ENCODE measurements at regions not wholly inside any gene's neighbourhood (a gene's known extent, or its start where the extent isn't known, plus 50 kb on each side); places are given as distances from the start of the nearest gene placed in this dataset.

DNA sequence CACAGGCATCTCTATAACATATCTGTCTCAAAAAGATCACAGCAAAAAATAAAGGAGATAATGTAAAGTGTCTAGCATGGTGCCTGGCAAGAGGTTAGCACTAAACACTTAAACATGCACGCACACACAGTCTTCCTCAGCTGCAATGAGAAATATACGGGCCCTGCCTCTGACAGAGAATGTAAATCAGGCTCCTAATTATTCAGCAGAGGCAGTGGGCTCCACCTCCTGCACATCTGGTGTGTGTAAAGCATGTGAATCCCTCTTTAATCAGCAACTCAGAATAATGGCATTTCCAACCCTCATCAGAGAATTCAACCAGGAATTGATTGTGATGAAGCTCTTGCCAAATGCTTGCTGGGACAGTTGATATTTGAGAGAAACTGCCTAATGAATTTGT lies 85.6 kb upstream of the KCNA3 start:
- no peak overlapping the region for H3K4me3 Mint-ChIP-seq (ENCODE audit: unreplicated experiment)
- peaks cover 78% of the 10 kb centered on the region for H3K27me3 Mint-ChIP-seq (ENCODE audit: insufficient read depth, unreplicated experiment)
- ChIA-PET CTCF (no interaction called here), POLR2A (no interaction called here)
- no peaks in the 10 kb centered on the region for H3K36me3 Mint-ChIP-seq (ENCODE audit: insufficient read depth, unreplicated experiment)
- no TSS peak for BruUV-seq (replicated peaks)
- H3K9me3 Mint-ChIP-seq (ENCODE audit: unreplicated experiment), result no peaks in the 10 kb centered on the region
- H3K27ac Mint-ChIP-seq (ENCODE audit: low read depth, unreplicated experiment), result no peak overlapping the region
- no peaks in the 10 kb centered on the region for H3K4me1 Mint-ChIP-seq (ENCODE audit: insufficient read depth, unreplicated experiment)
- no peak for DNase-seq (ENCODE audit: unreplicated experiment)
- TF ChIP-seq, protein P1, sequence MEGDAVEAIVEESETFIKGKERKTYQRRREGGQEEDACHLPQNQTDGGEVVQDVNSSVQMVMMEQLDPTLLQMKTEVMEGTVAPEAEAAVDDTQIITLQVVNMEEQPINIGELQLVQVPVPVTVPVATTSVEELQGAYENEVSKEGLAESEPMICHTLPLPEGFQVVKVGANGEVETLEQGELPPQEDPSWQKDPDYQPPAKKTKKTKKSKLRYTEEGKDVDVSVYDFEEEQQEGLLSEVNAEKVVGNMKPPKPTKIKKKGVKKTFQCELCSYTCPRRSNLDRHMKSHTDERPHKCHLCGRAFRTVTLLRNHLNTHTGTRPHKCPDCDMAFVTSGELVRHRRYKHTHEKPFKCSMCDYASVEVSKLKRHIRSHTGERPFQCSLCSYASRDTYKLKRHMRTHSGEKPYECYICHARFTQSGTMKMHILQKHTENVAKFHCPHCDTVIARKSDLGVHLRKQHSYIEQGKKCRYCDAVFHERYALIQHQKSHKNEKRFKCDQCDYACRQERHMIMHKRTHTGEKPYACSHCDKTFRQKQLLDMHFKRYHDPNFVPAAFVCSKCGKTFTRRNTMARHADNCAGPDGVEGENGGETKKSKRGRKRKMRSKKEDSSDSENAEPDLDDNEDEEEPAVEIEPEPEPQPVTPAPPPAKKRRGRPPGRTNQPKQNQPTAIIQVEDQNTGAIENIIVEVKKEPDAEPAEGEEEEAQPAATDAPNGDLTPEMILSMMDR (IDR thresholded peaks at IDR 0.05; ENCODE audit: unreplicated experiment), result no peak
- intact Hi-C loops (cut with micrococcal nuclease), result no loop called here

- POLR2A ChIA-PET, result no interaction called here
- DNase-seq (ENCODE audit: unreplicated experiment), result no peak
- Mint-ChIP-seq H3K36me3 (ENCODE audit: insufficient read depth, unreplicated experiment) (no peaks in the 10 kb centered on the region), H3K4me3 (ENCODE audit: unreplicated experiment) (no peak overlapping the region), H3K4me1 (ENCODE audit: insufficient read depth, unreplicated experiment) (no peaks in the 10 kb centered on the region), H3K27me3 (ENCODE audit: insufficient read depth, unreplicated experiment) (peaks cover 69% of the 10 kb centered on the region), H3K9me3 (ENCODE audit: unreplicated experiment) (no peaks in the 10 kb centered on the region), H3K27ac (ENCODE audit: low read depth, unreplicated experiment) (no peak overlapping the region)
- intact Hi-C loops (cut with micrococcal nuclease), result no loop called here
- BruUV-seq (replicated peaks), result no TSS peak
- CTCF ChIA-PET, result interaction anchor here (0.9 to 3.3 kb wide), 5 partner anchors 10 to 141 kb away, joined by 3 to 27 read pairs (median 4); no protein-coding TSS in a partner anchor
- TF ChIP-seq, protein P1 (IDR thresholded peaks at IDR 0.05; ENCODE audit: unreplicated experiment), result no peak
These were observed 81.8 kb upstream of the KCNA3 start for GRCh38 chr1:110756506-110756905.

- TF ChIP-seq, protein P1 (IDR thresholded peaks at IDR 0.05; ENCODE audit: unreplicated experiment), result no peak
- DNase-seq (ENCODE audit: unreplicated experiment), result no peak
- H3K27ac Mint-ChIP-seq (ENCODE audit: low read depth, unreplicated experiment), result no peak overlapping the region
- H3K4me3 Mint-ChIP-seq (ENCODE audit: unreplicated experiment), result no peak overlapping the region
- no peaks in the 10 kb centered on the region for H3K4me1 Mint-ChIP-seq (ENCODE audit: insufficient read depth, unreplicated experiment)
- ChIA-PET POLR2A (no interaction called here), CTCF (interaction anchor here (3.5 kb wide), 1 partner anchor 12 kb away, joined by 20 read pairs; no protein-coding TSS in a partner anchor)
- intact Hi-C loops (cut with micrococcal nuclease), result no loop called here
- H3K36me3 Mint-ChIP-seq (ENCODE audit: insufficient read depth, unreplicated experiment), result no peaks in the 10 kb centered on the region
- H3K9me3 Mint-ChIP-seq (ENCODE audit: unreplicated experiment), result no peaks in the 10 kb centered on the region
- no TSS peak for BruUV-seq (replicated peaks)
- peaks cover 49% of the 10 kb centered on the region for H3K27me3 Mint-ChIP-seq (ENCODE audit: insufficient read depth, unreplicated experiment)
These were observed 78.4 kb upstream of the KCNA3 start for GRCh38 chr1:110752941-110753725.

- BruUV-seq (replicated peaks), result no TSS peak
These were observed 75.8 kb upstream of the KCNA3 start for GRCh38 chr1:110750562-110750961.

More at GRCh38 chr1:110750562-110750961, 75.8 kb upstream of the KCNA3 start:
- TF ChIP-seq, protein P1 (IDR thresholded peaks at IDR 0.05; ENCODE audit: unreplicated experiment), result no peak
- Mint-ChIP-seq H3K4me3 (ENCODE audit: unreplicated experiment) (no peak overlapping the region), H3K4me1 (ENCODE audit: insufficient read depth, unreplicated experiment) (no peaks in the 10 kb centered on the region), H3K9me3 (ENCODE audit: unreplicated experiment) (no peaks in the 10 kb centered on the region), H3K27me3 (ENCODE audit: insufficient read depth, unreplicated experiment) (peaks cover 33% of the 10 kb centered on the region), H3K27ac (ENCODE audit: low read depth, unreplicated experiment) (no peak overlapping the region), H3K36me3 (ENCODE audit: insufficient read depth, unreplicated experiment) (no peaks in the 10 kb centered on the region)
- POLR2A ChIA-PET, result no interaction called here
- DNase-seq (ENCODE audit: unreplicated experiment), result no peak
- CTCF ChIA-PET, result no interaction called here
- intact Hi-C loops (cut with micrococcal nuclease), result no loop called here

All from MCF 10A (cell line).